ENCODE measurements at regions not wholly inside any gene's neighbourhood (a gene's known extent, or its start where the extent isn't known, plus 50 kb on each side); places are given as distances from the start of the nearest gene placed in this dataset.

GRCh38 chr2:70024284-70024683 lies 62.9 kb upstream of the ASPRV1 start:
- Histone ChIP-seq H3K4me3 (no peak overlapping the region), H3K27ac (no peak overlapping the region), H2AFZ (no peak overlapping the region), H3K4me1 (ENCODE audit: insufficient read depth) (no peaks in the 10 kb centered on the region), H3F3A (ENCODE audit: insufficient read depth) (0 out of 2 replicates have a peak, but pooled peaks cover 2% of the 10 kb centered on the region), H4K20me1 (ENCODE audit: insufficient read depth) (no peaks in the 10 kb centered on the region), H3K4me2 (ENCODE audit: unreplicated experiment) (no peak overlapping the region), H3K9me3 (ENCODE audit: low read depth) (no peaks in the 10 kb centered on the region), H3K9ac (no peak overlapping the region), H3K27me3 (replicated peaks; ENCODE audit: insufficient read depth) (no peaks in the 10 kb centered on the region), H3K9me2 (ENCODE audit: insufficient read depth) (no peaks in the 10 kb centered on the region), H3K79me2 (ENCODE audit: insufficient read depth) (no peaks in the 10 kb centered on the region), H3K36me3 (ENCODE audit: low read depth) (no peaks in the 10 kb centered on the region; the same call in 1 of the 2 replicates)
- 62 to 65% methylated on average over 3 of the region's 3 CpGs for WGBS, 2 experiments (ENCODE audit: low coverage in 1 of 2, low lambda C conversion rate in 2 of 2, missing lambda C conversion rate in 2 of 2)
- in situ Hi-C loops (cut with MboI), result no loop called here
- DNase-seq, result no peak
- no peak for TF ChIP-seq EZH2 (IDR thresholded peaks at IDR 0.05; ENCODE audit: insufficient read depth, poor library complexity, severe bottlenecking)
- TF ChIP-seq EZH2phosphoT487 (IDR thresholded peaks at IDR 0.05; ENCODE audit: insufficient read depth, low read depth), result no peak

GRCh38 chr2:70019096-70019495 lies 57.7 kb upstream of the ASPRV1 start:
- DNase-seq, result no peak
- H3K4me2 ChIP-seq (ENCODE audit: unreplicated experiment), result no peak overlapping the region
- H3K9ac ChIP-seq, result no peak overlapping the region
- H3K4me1 ChIP-seq (ENCODE audit: insufficient read depth), result no peaks in the 10 kb centered on the region
- H3K9me3 ChIP-seq (ENCODE audit: low read depth), result peaks cover 4% of the 10 kb centered on the region
- no peaks in the 10 kb centered on the region for H4K20me1 ChIP-seq (ENCODE audit: insufficient read depth)
- H3K27ac ChIP-seq, result no peak overlapping the region
- peaks cover 6% of the 10 kb centered on the region; the same call in 1 of the 2 replicates for H3K36me3 ChIP-seq (ENCODE audit: low read depth)
- H2AFZ ChIP-seq, result no peak overlapping the region
- no peaks in the 10 kb centered on the region for H3K79me2 ChIP-seq (ENCODE audit: insufficient read depth)
- in situ Hi-C loops (cut with MboI), result no loop called here
- no peak overlapping the region for H3K4me3 ChIP-seq
- TF ChIP-seq EZH2 (IDR thresholded peaks at IDR 0.05; ENCODE audit: insufficient read depth, poor library complexity, severe bottlenecking) (no peak), EZH2phosphoT487 (IDR thresholded peaks at IDR 0.05; ENCODE audit: insufficient read depth, low read depth) (no peak)
- no peaks in the 10 kb centered on the region for H3K9me2 ChIP-seq (ENCODE audit: insufficient read depth)
- H3K27me3 ChIP-seq (replicated peaks; ENCODE audit: insufficient read depth), result no peaks in the 10 kb centered on the region
- H3F3A ChIP-seq (ENCODE audit: insufficient read depth), result no peaks in the 10 kb centered on the region
- 57 to 82% methylated on average over 2 of the region's 2 CpGs for WGBS, 2 experiments (ENCODE audit: low coverage in 1 of 2, low lambda C conversion rate in 2 of 2, missing lambda C conversion rate in 2 of 2)

GRCh38 chr2:70017962-70018361 lies 56.5 kb upstream of the ASPRV1 start:
- no peaks in the 10 kb centered on the region for H3K9me2 ChIP-seq (ENCODE audit: insufficient read depth)
- WGBS, 2 experiments (ENCODE audit: low coverage in 1 of 2, low lambda C conversion rate in 2 of 2, missing lambda C conversion rate in 2 of 2), result 91 to 93% methylated on average over 8 of the region's 8 CpGs
- DNase-seq, result no peak
- H3K27ac ChIP-seq, result no peak overlapping the region
- no peaks in the 10 kb centered on the region for H3F3A ChIP-seq (ENCODE audit: insufficient read depth)
- in situ Hi-C loops (cut with MboI), result no loop called here
- H3K4me1 ChIP-seq (ENCODE audit: insufficient read depth), result no peaks in the 10 kb centered on the region
- H3K4me3 ChIP-seq, result no peak overlapping the region
- H3K4me2 ChIP-seq (ENCODE audit: unreplicated experiment), result no peak overlapping the region
- peaks cover 4% of the 10 kb centered on the region for H3K9me3 ChIP-seq (ENCODE audit: low read depth)
- peaks cover 6% of the 10 kb centered on the region; the same call in 1 of the 2 replicates for H3K36me3 ChIP-seq (ENCODE audit: low read depth)
- H3K9ac ChIP-seq, result no peak overlapping the region
- no peak overlapping the region for H2AFZ ChIP-seq
- no peak for TF ChIP-seq EZH2 (IDR thresholded peaks at IDR 0.05; ENCODE audit: insufficient read depth, poor library complexity, severe bottlenecking)
- TF ChIP-seq EZH2phosphoT487 (IDR thresholded peaks at IDR 0.05; ENCODE audit: insufficient read depth, low read depth), result no peak
- H3K27me3 ChIP-seq (replicated peaks; ENCODE audit: insufficient read depth), result no peaks in the 10 kb centered on the region
- no peaks in the 10 kb centered on the region for H4K20me1 ChIP-seq (ENCODE audit: insufficient read depth)
- H3K79me2 ChIP-seq (ENCODE audit: insufficient read depth), result no peaks in the 10 kb centered on the region

- no peak for TF ChIP-seq EZH2phosphoT487 (IDR thresholded peaks at IDR 0.05; ENCODE audit: insufficient read depth, low read depth)
- TF ChIP-seq EZH2 (IDR thresholded peaks at IDR 0.05; ENCODE audit: insufficient read depth, poor library complexity, severe bottlenecking), result no peak
- no peak overlapping the region for H3K9ac ChIP-seq
- no peaks in the 10 kb centered on the region for H3K79me2 ChIP-seq (ENCODE audit: insufficient read depth)
- no peak overlapping the region for H3K4me2 ChIP-seq (ENCODE audit: unreplicated experiment)
- in situ Hi-C loops (cut with MboI), result no loop called here
- no peaks in the 10 kb centered on the region for H3K27me3 ChIP-seq (replicated peaks; ENCODE audit: insufficient read depth)
- peaks cover 4% of the 10 kb centered on the region for H3K9me3 ChIP-seq (ENCODE audit: low read depth)
- H3K4me1 ChIP-seq (ENCODE audit: insufficient read depth), result no peaks in the 10 kb centered on the region
- H4K20me1 ChIP-seq (ENCODE audit: insufficient read depth), result no peaks in the 10 kb centered on the region
- no peaks in the 10 kb centered on the region for H3F3A ChIP-seq (ENCODE audit: insufficient read depth)
- H3K27ac ChIP-seq, result no peak overlapping the region
- H2AFZ ChIP-seq, result no peak overlapping the region
- H3K4me3 ChIP-seq, result no peak overlapping the region
- no peak for DNase-seq
- H3K36me3 ChIP-seq (ENCODE audit: low read depth), result peaks cover 6% of the 10 kb centered on the region; the same call in 1 of the 2 replicates
- H3K9me2 ChIP-seq (ENCODE audit: insufficient read depth), result no peaks in the 10 kb centered on the region
These were observed 53.5 kb upstream of the ASPRV1 start for GRCh38 chr2:70014959-70015358.

- Histone ChIP-seq H3K27me3 (replicated peaks; ENCODE audit: insufficient read depth) (no peaks in the 10 kb centered on the region), H3K9ac (no peak overlapping the region), H3K9me3 (ENCODE audit: low read depth) (no peaks in the 10 kb centered on the region), H3K9me2 (ENCODE audit: insufficient read depth) (no peaks in the 10 kb centered on the region), H3K4me2 (ENCODE audit: unreplicated experiment) (no peak overlapping the region), H3K4me3 (no peak overlapping the region), H3F3A (ENCODE audit: insufficient read depth) (no peaks in the 10 kb centered on the region), H3K4me1 (ENCODE audit: insufficient read depth) (no peaks in the 10 kb centered on the region), H3K79me2 (ENCODE audit: insufficient read depth) (no peaks in the 10 kb centered on the region), H2AFZ (no peak overlapping the region), H3K36me3 (ENCODE audit: low read depth) (peaks cover 6% of the 10 kb centered on the region; the same call in 1 of the 2 replicates), H4K20me1 (ENCODE audit: insufficient read depth) (no peaks in the 10 kb centered on the region), H3K27ac (no peak overlapping the region)
- TF ChIP-seq EZH2phosphoT487 (IDR thresholded peaks at IDR 0.05; ENCODE audit: insufficient read depth, low read depth) (no peak), EZH2 (IDR thresholded peaks at IDR 0.05; ENCODE audit: insufficient read depth, poor library complexity, severe bottlenecking) (no peak)
- in situ Hi-C loops (cut with MboI), result no loop called here
- no peak for DNase-seq
- WGBS, 2 experiments (ENCODE audit: low coverage in 1 of 2, low lambda C conversion rate in 2 of 2, missing lambda C conversion rate in 2 of 2), result 92 to 95% methylated on average over 1 of the region's 1 CpG
These were observed 51.5 kb upstream of the ASPRV1 start for GRCh38 chr2:70012887-70013286.

Measured in GM23248 (cell line).